GM12878 (cell line): ENCODE measurements at regions not wholly inside any gene's neighbourhood (a gene's known extent, or its start where the extent isn't known, plus 50 kb on each side); places are given as distances from the start of the nearest gene placed in this dataset.

Experiments
- ATAC-seq: fragments of 200-7000 bp; cut with Tn5 transposase; 3 replicates; pipeline ENCODE4 v1.9.1; 2020; ENCODE audit warnings: mild to moderate bottlenecking, moderate library complexity
- BruUV-seq: library from RNA; stranded (reverse); fragments of 400-500 nt; replicated peaks from 2 replicates; lab custom pipeline; 2021; lab: Mats Ljungman, UMichigan
- CTCF ChIA-PET: fragments of 300-600 bp; sonication (Branson Sonifier 250); formaldehyde crosslinking; extraction: SDS; loops from one replicate; lab custom pipeline; 2021; ENCODE audit warnings: inconsistent platforms; lab: Yijun Ruan, JAX
- POLR2A ChIA-PET: fragments of 350-600 bp; formaldehyde crosslinking; extraction: SDS; loops from one replicate; lab custom pipeline; 2021; ENCODE audit warnings: inconsistent platforms; lab: Charles Lee
- RAD21 ChIA-PET: fragments of 300-600 bp; sonication (Branson Sonifier 250); formaldehyde crosslinking; loops from one replicate; lab custom pipeline; 2023; ENCODE audit warnings: antibody characterized with exemption; ENCODE audit not compliant: unreplicated experiment; lab: Charles Lee
- SMC1A ChIA-PET: fragments of 300-600 bp; sonication (Branson Sonifier 250); formaldehyde crosslinking; loops from one replicate; lab custom pipeline; 2023; ENCODE audit not compliant: unreplicated experiment, uncharacterized antibody; lab: Charles Lee
- DNase-seq: peaks from one replicate; pipeline ENCODE4 v3.0.0-alpha.2; 2011; ENCODE audit warnings: low read depth, low spot score
- FAIRE-seq: peaks from 3 replicates; lab custom pipeline; 2011; peaks lifted over from hg19 to GRCh38; lab: Jason Lieb, UNC
- H2AFZ ChIP-seq: 2 replicates; pipeline ENCODE4 v1.6.0; 2011; ENCODE audit warnings: low read depth, low read length, control low read depth; ENCODE audit not compliant: control insufficient read depth
- H3K27ac ChIP-seq: 2 replicates; pipeline ENCODE4 v1.5.1; 2011; ENCODE audit warnings: control low read depth; ENCODE audit not compliant: control insufficient read depth, insufficient read depth
- H3K27me3 ChIP-seq, 2 experiments: replicated peaks in 1 of 2; 2 replicates each; pipeline versions ENCODE4 v1.6.0 to v1.6.1; 2011; ENCODE audit warnings: low read length in 1 of 2; ENCODE audit not compliant: control insufficient read depth in 2 of 2, insufficient read depth in 2 of 2
- H3K36me3 ChIP-seq, 2 experiments: 2 replicates each; pipeline ENCODE4 v1.5.1; 2011; ENCODE audit warnings: low read length in 1 of 2; ENCODE audit not compliant: control insufficient read depth in 2 of 2, insufficient read depth in 2 of 2
- H3K4me1 ChIP-seq: 2 replicates; pipeline ENCODE4 v1.6.1; 2011; ENCODE audit warnings: mild to moderate bottlenecking, low read length, moderate library complexity, mixed read lengths; ENCODE audit not compliant: control insufficient read depth, insufficient read depth
- H3K4me2 ChIP-seq: 2 replicates; pipeline ENCODE4 v1.6.0; 2011; ENCODE audit warnings: control low read depth; ENCODE audit not compliant: control insufficient read depth, insufficient read depth
- H3K4me3 ChIP-seq: fragments of 200-600 bp; sonication (generic); 2 replicates; pipeline ENCODE4 v1.5.1; 2016
- H3K79me2 ChIP-seq: 2 replicates; pipeline ENCODE4 v1.6.0; 2011; ENCODE audit warnings: low read length; ENCODE audit not compliant: control insufficient read depth, insufficient read depth
- H3K9ac ChIP-seq: 2 replicates; pipeline ENCODE4 v1.8.0; 2011; ENCODE audit warnings: low read length, control low read depth, mixed read lengths; ENCODE audit not compliant: control insufficient read depth, insufficient read depth
- H3K9me3 ChIP-seq: replicated peaks from 3 replicates; pipeline ENCODE4 v1.5.1; 2011; ENCODE audit warnings: mild to moderate bottlenecking, low read length; ENCODE audit not compliant: control insufficient read depth, insufficient read depth
- H4K20me1 ChIP-seq: 2 replicates; pipeline ENCODE4 v1.6.0; 2011; ENCODE audit not compliant: control insufficient read depth, insufficient read depth
- HDAC2 ChIP-seq: fragments of 200-600 bp; sonication (generic); IDR thresholded peaks from 2 replicates; pipeline ENCODE4 v1.6.1; 2017
- IRF4 ChIP-seq: IDR thresholded peaks from 2 replicates; pipeline ENCODE4 v1.6.1; 2011; ENCODE audit warnings: low read depth, low read length
- JUND ChIP-seq: IDR thresholded peaks from 2 replicates; pipeline ENCODE4 v1.6.1; 2012; ENCODE audit warnings: low read depth, mild to moderate bottlenecking, low read length, improper control_type of control experiment, moderate library complexity
- KLF5 ChIP-seq: fragments of 450-650 bp; IDR thresholded peaks from 2 replicates; pipeline ENCODE4 v1.6.1; 2014; ENCODE audit warnings: mild to moderate bottlenecking; ENCODE audit not compliant: partially characterized antibody
- MYC ChIP-seq: IDR thresholded peaks from 2 replicates; pipeline ENCODE4 v1.6.1; 2011; ENCODE audit warnings: mild to moderate bottlenecking, low read length, moderate library complexity, inconsistent platforms; ENCODE audit not compliant: insufficient read depth, insufficient replicate concordance, insufficient read length, severe bottlenecking
- POU2F2 ChIP-seq: IDR thresholded peaks from 3 replicates; pipeline ENCODE4 v1.6.1; 2011; ENCODE audit warnings: low read depth, mild to moderate bottlenecking, low read length, borderline replicate concordance
- RELA ChIP-seq: fragments of 450-650 bp; IDR thresholded peaks from 2 replicates; pipeline ENCODE4 v1.8.0; 2014; ENCODE audit warnings: borderline replicate concordance; ENCODE audit not compliant: partially characterized antibody
- ZNF207 ChIP-seq: fragments of 450-650 bp; IDR thresholded peaks from 2 replicates; pipeline ENCODE4 v1.6.1; 2014; ENCODE audit warnings: antibody characterized with exemption, mild to moderate bottlenecking, borderline replicate concordance
- WGBS: methylation state at CpG from one replicate; pipeline ENCODE4 v1.1.6; 2016; ENCODE audit warnings: low lambda C conversion rate; ENCODE audit not compliant: insufficient replicate concordance, insufficient coverage; ENCODE audit errors: missing lambda C conversion rate; 5-methylcytosine and 5-hydroxymethylcytosine counted together
- in situ Hi-C: fragments of 300-500 bp; cut with MboI; formaldehyde crosslinking; loops from 9 replicates; pipeline ENCODE4 v1.14.3; 2018; ENCODE audit warnings: mixed read lengths
- intact Hi-C: fragments of 100-400 bp; cut with micrococcal nuclease; formaldehyde crosslinking; loops from one replicate; pipeline ENCODE4 v1.14.2; 2022; ENCODE audit not compliant: unreplicated experiment
- TF ChIP-seq, protein P1 (sequence below): fragments of 150-350 bp; IDR thresholded peaks from 2 replicates; pipeline ENCODE4 v1.6.1; 2014; ENCODE audit warnings: mild to moderate bottlenecking, low read depth, low read length
- TF ChIP-seq, protein P2 (sequence below), 3 experiments: IDR thresholded peaks in 2 of 3; conservative IDR thresholded peaks in 1 of 3; 2 replicates each; pipeline ENCODE4 v1.5.1; 2011; ENCODE audit warnings: low read depth in 3 of 3, low read length in 3 of 3, mild to moderate bottlenecking in 3 of 3, control low read depth in 2 of 3, moderate library complexity in 2 of 3, inconsistent platforms in 1 of 3, mixed read lengths in 1 of 3; ENCODE audit not compliant: control insufficient read depth in 2 of 3, insufficient read depth in 1 of 3; ENCODE audit errors: extremely low read depth in 1 of 3

DNA sequence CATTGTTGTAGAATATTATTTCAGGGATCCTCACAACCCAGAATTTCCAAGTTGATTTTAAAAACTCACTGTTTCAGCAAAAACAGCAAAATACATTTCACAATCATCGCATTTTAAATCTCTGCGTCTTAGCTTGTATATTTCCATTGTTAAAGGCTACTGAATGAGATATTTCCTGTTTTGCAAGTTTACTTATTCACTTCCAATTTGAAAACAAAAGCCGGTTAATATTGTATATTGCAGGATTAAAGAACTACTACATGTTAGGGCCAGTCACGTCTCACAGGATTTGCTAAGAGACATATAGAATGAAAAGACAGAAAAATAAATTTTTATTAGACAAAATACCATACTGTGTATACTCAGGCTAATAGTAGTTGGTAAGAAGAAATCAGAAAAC, 395.9 kb upstream of the CDH9 start:
- no peak overlapping the region for H3K4me2 ChIP-seq
- CTCF ChIA-PET, result no interaction called here
- in situ Hi-C loops, result no loop called here
- no peak overlapping the region for H3K4me3 ChIP-seq
- POLR2A ChIA-PET, result no interaction called here
- 68% methylated on average over 4 of the region's 4 CpGs for WGBS
- RAD21 ChIA-PET, result no interaction called here
- SMC1A ChIA-PET, result no interaction called here
- TF ChIP-seq JUND (no peak), HDAC2 (no peak), MYC (no peak)
- TF ChIP-seq, all 136 proteins: peak for 0
- intact Hi-C loops, result no loop called here
- no peak for DNase-seq
- H3K36me3 ChIP-seq, result no peaks in the 10 kb centered on the region
- no peak overlapping the region for H2AFZ ChIP-seq
- no peaks in the 10 kb centered on the region for H3K27me3 ChIP-seq
- H3K79me2 ChIP-seq, result no peaks in the 10 kb centered on the region
- H3K9me3 ChIP-seq, result no peaks in the 10 kb centered on the region
- no peak overlapping the region for H3K9ac ChIP-seq
- H3K4me1 ChIP-seq, result no peaks in the 10 kb centered on the region
- BruUV-seq, result no TSS peak
- ATAC-seq, result no peak
- FAIRE-seq, result no peak
- H3K27ac ChIP-seq, result no peak overlapping the region
- no peaks in the 10 kb centered on the region for H4K20me1 ChIP-seq

DNA sequence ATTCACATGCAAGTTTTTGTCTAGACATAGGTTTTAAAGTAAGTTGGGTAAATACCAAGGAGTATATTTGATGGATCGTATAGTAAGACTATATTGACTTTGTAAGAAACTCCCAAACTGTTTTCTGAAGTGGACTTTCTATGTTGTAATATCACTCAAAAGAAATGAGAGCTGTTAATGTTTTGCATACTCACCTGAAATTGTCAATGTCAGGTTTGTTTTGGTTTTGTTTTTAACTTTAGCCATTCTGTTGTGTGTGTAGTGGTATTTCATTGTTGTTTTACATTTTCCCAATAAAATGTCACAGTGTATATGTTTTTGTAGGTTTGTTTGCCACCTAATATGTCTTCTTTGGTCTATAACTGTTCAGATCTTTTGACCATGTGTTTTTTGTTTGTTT, 375.7 kb upstream of the CDH9 start:
- Histone ChIP-seq H3K9me3 (no peaks in the 10 kb centered on the region; the same call in 2 of the 3 replicates), H2AFZ (no peak overlapping the region)
- SMC1A ChIA-PET, result no interaction called here
- no peak for TF ChIP-seq POU2F2
- no peak for TF ChIP-seq IRF4
- TF ChIP-seq KLF5, result no peak
- TF ChIP-seq, protein P1, sequence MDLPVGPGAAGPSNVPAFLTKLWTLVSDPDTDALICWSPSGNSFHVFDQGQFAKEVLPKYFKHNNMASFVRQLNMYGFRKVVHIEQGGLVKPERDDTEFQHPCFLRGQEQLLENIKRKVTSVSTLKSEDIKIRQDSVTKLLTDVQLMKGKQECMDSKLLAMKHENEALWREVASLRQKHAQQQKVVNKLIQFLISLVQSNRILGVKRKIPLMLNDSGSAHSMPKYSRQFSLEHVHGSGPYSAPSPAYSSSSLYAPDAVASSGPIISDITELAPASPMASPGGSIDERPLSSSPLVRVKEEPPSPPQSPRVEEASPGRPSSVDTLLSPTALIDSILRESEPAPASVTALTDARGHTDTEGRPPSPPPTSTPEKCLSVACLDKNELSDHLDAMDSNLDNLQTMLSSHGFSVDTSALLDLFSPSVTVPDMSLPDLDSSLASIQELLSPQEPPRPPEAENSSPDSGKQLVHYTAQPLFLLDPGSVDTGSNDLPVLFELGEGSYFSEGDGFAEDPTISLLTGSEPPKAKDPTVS, result no peak
- TF ChIP-seq, protein P2, sequence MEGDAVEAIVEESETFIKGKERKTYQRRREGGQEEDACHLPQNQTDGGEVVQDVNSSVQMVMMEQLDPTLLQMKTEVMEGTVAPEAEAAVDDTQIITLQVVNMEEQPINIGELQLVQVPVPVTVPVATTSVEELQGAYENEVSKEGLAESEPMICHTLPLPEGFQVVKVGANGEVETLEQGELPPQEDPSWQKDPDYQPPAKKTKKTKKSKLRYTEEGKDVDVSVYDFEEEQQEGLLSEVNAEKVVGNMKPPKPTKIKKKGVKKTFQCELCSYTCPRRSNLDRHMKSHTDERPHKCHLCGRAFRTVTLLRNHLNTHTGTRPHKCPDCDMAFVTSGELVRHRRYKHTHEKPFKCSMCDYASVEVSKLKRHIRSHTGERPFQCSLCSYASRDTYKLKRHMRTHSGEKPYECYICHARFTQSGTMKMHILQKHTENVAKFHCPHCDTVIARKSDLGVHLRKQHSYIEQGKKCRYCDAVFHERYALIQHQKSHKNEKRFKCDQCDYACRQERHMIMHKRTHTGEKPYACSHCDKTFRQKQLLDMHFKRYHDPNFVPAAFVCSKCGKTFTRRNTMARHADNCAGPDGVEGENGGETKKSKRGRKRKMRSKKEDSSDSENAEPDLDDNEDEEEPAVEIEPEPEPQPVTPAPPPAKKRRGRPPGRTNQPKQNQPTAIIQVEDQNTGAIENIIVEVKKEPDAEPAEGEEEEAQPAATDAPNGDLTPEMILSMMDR (IDR thresholded peaks at IDR 0.05 in 2 of 3, conservative IDR thresholded peaks at IDR 0.05 in 1 of 3; ENCODE audit: control insufficient read depth in 2 of 3, extremely low read depth in 1 of 3, insufficient read depth in 1 of 3, low read depth in 3 of 3, low read length in 3 of 3), result no peak
- no peak for TF ChIP-seq ZNF207
- no peak for TF ChIP-seq RELA

More for the DNA sequence above, 375.7 kb upstream of the CDH9 start:
- H3K79me2 ChIP-seq, result no peaks in the 10 kb centered on the region
- RAD21 ChIA-PET, result no interaction called here
- H3K27me3 ChIP-seq, result no peaks in the 10 kb centered on the region
- no peak overlapping the region for H3K4me2 ChIP-seq
- H3K9ac ChIP-seq, result no peak overlapping the region
- FAIRE-seq (no peak), ATAC-seq (no peak), DNase-seq (no peak)
- CTCF ChIA-PET, result no interaction called here
- WGBS, result 48% methylated on average over 1 of the region's 1 CpG
- H3K36me3 ChIP-seq, result no peaks in the 10 kb centered on the region
- no peak overlapping the region for H3K27ac ChIP-seq
- no peaks in the 10 kb centered on the region for H4K20me1 ChIP-seq
- H3K4me1 ChIP-seq, result no peaks in the 10 kb centered on the region
- BruUV-seq, result no TSS peak
- intact Hi-C loops (no loop called here), in situ Hi-C loops (no loop called here)
- H3K4me3 ChIP-seq, result no peak overlapping the region
- POLR2A ChIA-PET, result no interaction called here
